Esophagus muscularis mucosa (tissue), 4 donors: ENCODE measurements at regions not wholly inside any gene's neighbourhood (a gene's known extent, or its start where the extent isn't known, plus 50 kb on each side); places are given as distances from the start of the nearest gene placed in this dataset.

Experiments used
- CTCF ChIP-seq, 3 experiments: fragments of 200-600 bp in 2 of 3; fragments of 450-650 bp in 1 of 3; sonication (generic) in 2 of 3; IDR thresholded peaks; one replicate each; pipeline ENCODE4 v1.5.1; 2017 to 2019; ENCODE audit warnings: antibody characterized with exemption in 3 of 3, mild to moderate bottlenecking in 2 of 3, moderate library complexity in 1 of 3
- EP300 ChIP-seq: sonication (generic); formaldehyde crosslinking; IDR thresholded peaks from one replicate; pipeline ENCODE4 v1.6.1; 2017; ENCODE audit warnings: antibody characterized with exemption
- POLR2A ChIP-seq: fragments of 450-650 bp; IDR thresholded peaks from one replicate; pipeline ENCODE4 v1.6.1; 2017; ENCODE audit warnings: antibody characterized with exemption, moderate library complexity, mild to moderate bottlenecking, low read depth
- POLR2AphosphoS5 ChIP-seq, 2 donors: sonication (generic); formaldehyde crosslinking; IDR thresholded peaks; one replicate each; pipeline ENCODE4 v1.6.1; 2017; ENCODE audit warnings: antibody characterized with exemption in 2 of 2

- TF ChIP-seq POLR2AphosphoS5 (IDR thresholded peaks at IDR 0.05): no peak
- TF ChIP-seq CTCF (IDR thresholded peaks at IDR 0.05): no peak
- no peak for TF ChIP-seq POLR2A
- no peak for TF ChIP-seq EP300
Observed at GRCh38 chr12:83817730-83818129, 1094.9 kb downstream of the SLC6A15 start.
